Kidney (tissue), 13 donors: ENCODE measurements at regions not wholly inside any gene's neighbourhood (a gene's known extent, or its start where the extent isn't known, plus 50 kb on each side); places are given as distances from the start of the nearest gene placed in this dataset.
"Not testable (repeated sequence)": the region's sequence is repeated elsewhere in the genome, so short reads cannot be mapped to it uniquely, and the experiment has no call there.

Experiments
- DNase-seq, 5 donors: peaks; one replicate each; pipeline ENCODE4 v3.0.0-alpha.2; 2013 to 2020
- FAIRE-seq: peaks from 2 replicates; lab custom pipeline; 2012; peaks lifted over from hg19 to GRCh38; lab: Jason Lieb, UNC
- H3K27ac ChIP-seq, 2 donors: one replicate each; pipeline ENCODE4 v1.7.0; 2013; ENCODE audit warnings: low read depth in 2 of 2, low read length in 2 of 2, inconsistent platforms in 1 of 2
- H3K27me3 ChIP-seq: one replicate; pipeline ENCODE4 v1.7.1; 2013; ENCODE audit warnings: low read length, inconsistent platforms; ENCODE audit not compliant: control insufficient read depth, insufficient read depth
- H3K36me3 ChIP-seq, 3 donors: one replicate each; pipeline versions ENCODE4 v1.7.0 to v1.7.1; 2013; ENCODE audit warnings: low read length in 3 of 3, control low read depth in 1 of 3, inconsistent platforms in 1 of 3; ENCODE audit not compliant: insufficient read depth in 3 of 3, control insufficient read depth in 2 of 3
- H3K4me1 ChIP-seq, 3 donors: one replicate each; pipeline versions ENCODE4 v1.7.0 to v1.7.1; 2013; ENCODE audit warnings: low read length in 3 of 3, inconsistent platforms in 1 of 3, low read depth in 1 of 3; ENCODE audit not compliant: control insufficient read depth in 2 of 3, insufficient read depth in 2 of 3
- H3K4me3 ChIP-seq, 3 donors: one replicate each; pipeline versions ENCODE4 v1.7.0 to v1.8.1; 2013; ENCODE audit warnings: low read length in 3 of 3, control low read depth in 1 of 3, inconsistent platforms in 1 of 3
- H3K9ac ChIP-seq, 3 donors: one replicate each; pipeline versions ENCODE4 v1.7.0 to v1.7.1; 2013; ENCODE audit warnings: low read length in 3 of 3, control low read depth in 1 of 3, inconsistent platforms in 1 of 3
- H3K9me3 ChIP-seq, 3 donors: one replicate each; pipeline versions ENCODE4 v1.7.0 to v1.7.1; 2013; ENCODE audit warnings: low read length in 3 of 3, control low read depth in 1 of 3, inconsistent platforms in 1 of 3; ENCODE audit not compliant: control insufficient read depth in 2 of 3, insufficient read depth in 1 of 3
- intact Hi-C: fragments of 100-400 bp; cut with DNase I; formaldehyde crosslinking; loops from one replicate; pipeline ENCODE4 v1.11.1; 2022
- TF ChIP-seq, protein P1 (sequence below): IDR thresholded peaks from 3 replicates; pipeline ENCODE4 v1.5.1; 2012; ENCODE audit warnings: mild to moderate bottlenecking, moderate library complexity, borderline replicate concordance; ENCODE audit not compliant: insufficient read depth; ENCODE audit errors: extremely low read depth
- donor health status: control.
- donor health status: control.
- donor health status: control.
- donor health status: control.
- donor health status: control.
- donor health status: DM: yes; HTN: yes; CAD: no.
- donor health status: Normal renal cell carcinoma (clear cell type).

DNA sequence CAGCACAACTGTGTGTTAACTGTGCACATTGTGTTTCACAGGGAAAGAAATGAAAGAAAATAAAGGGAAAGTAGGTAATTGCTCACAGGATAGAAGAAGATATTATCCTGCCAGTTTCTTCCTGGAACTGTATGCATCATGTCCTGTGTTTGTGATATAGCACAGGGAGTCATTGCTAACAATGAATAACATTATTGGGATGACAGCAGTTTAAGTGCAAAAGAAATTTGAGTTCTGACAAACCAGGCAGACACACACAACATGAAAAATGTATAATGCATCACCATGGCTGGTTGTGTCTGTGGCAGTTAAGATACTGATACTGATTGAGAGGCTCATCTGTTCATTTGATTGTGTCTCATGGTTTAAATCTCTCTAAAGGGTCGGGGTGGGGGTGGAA, 145.4 kb downstream of the SPATA31D1 start:
- Histone ChIP-seq H3K4me3 (no peak overlapping the region), H3K36me3 (no peaks in the 10 kb centered on the region), H3K27ac (no peak overlapping the region), H3K9me3 (no peaks in the 10 kb centered on the region), H3K4me1 (no peaks in the 10 kb centered on the region), H3K9ac (no peak overlapping the region), H3K27me3 (no peaks in the 10 kb centered on the region)
- intact Hi-C loops = no loop called here
- DNase-seq = no peak
- TF ChIP-seq, protein P1, sequence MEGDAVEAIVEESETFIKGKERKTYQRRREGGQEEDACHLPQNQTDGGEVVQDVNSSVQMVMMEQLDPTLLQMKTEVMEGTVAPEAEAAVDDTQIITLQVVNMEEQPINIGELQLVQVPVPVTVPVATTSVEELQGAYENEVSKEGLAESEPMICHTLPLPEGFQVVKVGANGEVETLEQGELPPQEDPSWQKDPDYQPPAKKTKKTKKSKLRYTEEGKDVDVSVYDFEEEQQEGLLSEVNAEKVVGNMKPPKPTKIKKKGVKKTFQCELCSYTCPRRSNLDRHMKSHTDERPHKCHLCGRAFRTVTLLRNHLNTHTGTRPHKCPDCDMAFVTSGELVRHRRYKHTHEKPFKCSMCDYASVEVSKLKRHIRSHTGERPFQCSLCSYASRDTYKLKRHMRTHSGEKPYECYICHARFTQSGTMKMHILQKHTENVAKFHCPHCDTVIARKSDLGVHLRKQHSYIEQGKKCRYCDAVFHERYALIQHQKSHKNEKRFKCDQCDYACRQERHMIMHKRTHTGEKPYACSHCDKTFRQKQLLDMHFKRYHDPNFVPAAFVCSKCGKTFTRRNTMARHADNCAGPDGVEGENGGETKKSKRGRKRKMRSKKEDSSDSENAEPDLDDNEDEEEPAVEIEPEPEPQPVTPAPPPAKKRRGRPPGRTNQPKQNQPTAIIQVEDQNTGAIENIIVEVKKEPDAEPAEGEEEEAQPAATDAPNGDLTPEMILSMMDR = no peak
- FAIRE-seq = no peak

DNA sequence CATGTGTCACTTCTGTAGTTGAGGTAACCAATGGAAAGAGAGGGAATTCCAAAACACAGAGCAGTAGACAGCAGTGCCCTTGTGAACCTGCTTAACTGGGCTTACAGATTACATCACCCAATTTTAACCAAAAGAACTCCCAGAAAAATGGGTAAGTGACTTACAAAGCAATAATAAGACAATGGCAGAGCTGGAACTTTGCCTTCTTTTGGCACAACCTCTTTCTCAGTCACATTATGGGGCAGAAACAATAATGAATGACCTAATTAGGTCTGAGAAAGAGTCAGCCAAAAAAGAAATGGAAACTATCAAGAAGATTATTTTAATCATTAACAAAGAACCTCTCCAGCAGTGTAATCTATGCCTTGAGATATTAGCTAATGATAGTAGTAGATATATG, 146.5 kb downstream of the SPATA31D1 start:
- Histone ChIP-seq H3K9ac (no peak overlapping the region), H3K36me3 (no peaks in the 10 kb centered on the region), H3K27me3 (no peaks in the 10 kb centered on the region), H3K4me1 (no peaks in the 10 kb centered on the region), H3K27ac (no peak overlapping the region), H3K4me3 (no peak overlapping the region), H3K9me3 (no peaks in the 10 kb centered on the region)
- FAIRE-seq (no peak), DNase-seq (no peak)
- intact Hi-C loops = no loop called here
- TF ChIP-seq, protein P1 = no peak

DNA sequence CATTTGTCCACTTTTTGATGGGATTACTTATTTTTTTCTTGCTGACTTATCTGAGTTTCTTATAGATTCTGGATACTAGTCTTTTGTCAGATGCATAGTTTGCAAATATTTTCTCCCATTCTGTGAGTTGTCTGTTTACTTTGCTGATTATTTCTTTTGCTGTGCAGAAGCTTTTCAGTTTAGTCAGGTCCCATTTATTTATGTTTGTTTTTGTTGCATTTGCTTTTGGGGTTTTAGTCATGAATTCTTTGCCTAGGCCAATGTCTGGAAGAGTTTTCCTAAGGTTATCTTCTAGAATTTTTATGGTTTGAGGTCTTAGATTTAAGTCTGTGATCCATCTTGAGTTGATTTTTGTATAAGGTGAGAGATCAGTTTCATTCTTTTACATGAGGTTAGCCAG, 149.5 kb downstream of the SPATA31D1 start:
- H3K27me3 ChIP-seq, H3K9ac ChIP-seq, H3K27ac ChIP-seq, H3K4me3 ChIP-seq, H3K36me3 ChIP-seq, intact Hi-C loops, H3K9me3 ChIP-seq, DNase-seq, H3K4me1 ChIP-seq, FAIRE-seq: not testable (repeated sequence)

DNA sequence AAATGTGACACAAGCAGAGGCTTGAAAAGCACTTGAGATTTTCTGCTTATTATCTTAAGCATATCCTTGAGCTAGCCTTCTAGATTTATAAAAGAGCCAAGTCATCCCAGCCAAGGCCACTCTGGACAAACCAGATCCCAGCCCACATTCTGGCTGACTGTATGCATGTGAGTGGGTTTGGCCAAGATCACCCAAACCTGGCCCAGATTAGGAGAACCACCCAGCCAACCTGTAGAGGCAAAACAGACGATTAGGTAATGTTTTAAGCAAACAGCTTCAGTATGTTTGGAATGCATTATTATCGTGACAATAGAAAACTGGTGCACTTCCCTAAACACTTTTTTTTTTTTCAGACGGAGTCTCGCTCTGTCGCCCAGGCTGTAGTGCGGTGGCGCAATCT, 151.9 kb downstream of the SPATA31D1 start:
- H3K36me3 ChIP-seq = no peaks in the 10 kb centered on the region
- TF ChIP-seq, protein P1 = no peak
- no peak for FAIRE-seq

More for the DNA sequence above, 151.9 kb downstream of the SPATA31D1 start:
- H3K27me3 ChIP-seq = no peaks in the 10 kb centered on the region
- H3K9me3 ChIP-seq = no peaks in the 10 kb centered on the region
- H3K4me3 ChIP-seq = no peak overlapping the region
- H3K4me1 ChIP-seq = no peaks in the 10 kb centered on the region
- no peak overlapping the region for H3K27ac ChIP-seq
- H3K9ac ChIP-seq = no peak overlapping the region
- DNase-seq = no peak
- intact Hi-C loops = no loop called here
